Ascending aorta (tissue), 2 donors: ENCODE measurements at regions not wholly inside any gene's neighbourhood (a gene's known extent, or its start where the extent isn't known, plus 50 kb on each side); places are given as distances from the start of the nearest gene placed in this dataset.

Experiments
- DNase-seq, 2 donors: peaks; one replicate each; pipeline ENCODE4 v3.0.0-alpha.2; 2019; ENCODE audit warnings: low spot score in 2 of 2
- H3K27ac ChIP-seq, 2 donors: fragments of 200-600 bp; sonication (generic); one replicate each; pipeline ENCODE4 v1.5.1; 2016 to 2017; ENCODE audit warnings: mild to moderate bottlenecking in 1 of 2
- H3K27me3 ChIP-seq: fragments of 200-600 bp; sonication (generic); one replicate; pipeline ENCODE4 v1.5.1; 2017
- H3K36me3 ChIP-seq, 2 donors: fragments of 200-600 bp; sonication (generic); one replicate each; pipeline ENCODE4 v1.5.1; 2016
- H3K4me1 ChIP-seq, 2 donors: fragments of 200-600 bp; sonication (generic); one replicate each; pipeline ENCODE4 v1.5.1; 2016 to 2017; ENCODE audit warnings: mild to moderate bottlenecking in 1 of 2
- H3K4me3 ChIP-seq, 2 donors: fragments of 200-600 bp; sonication (generic); one replicate each; pipeline ENCODE4 v1.5.1; 2016 to 2017; ENCODE audit warnings: mild to moderate bottlenecking in 1 of 2
- H3K9me3 ChIP-seq, 2 donors: fragments of 200-600 bp; sonication (generic); one replicate each; pipeline ENCODE4 v1.5.1; 2016
- CTCF ChIP-seq, 3 experiments: fragments of 200-600 bp in 2 of 3; fragments of 450-650 bp in 1 of 3; sonication (generic) in 2 of 3; IDR thresholded peaks; one replicate each; pipeline ENCODE4 v1.5.1; 2016 to 2019; ENCODE audit warnings: antibody characterized with exemption in 3 of 3, mild to moderate bottlenecking in 1 of 3, moderate library complexity in 1 of 3
- intact Hi-C: fragments of 100-400 bp; cut with DNase I; formaldehyde crosslinking; loops from one replicate; pipeline ENCODE4 v1.15.1; 2023

GRCh38 chr2:34416856-34417255 lies 817.8 kb upstream of the FAM98A start:
- intact Hi-C loops: no loop called here
- H3K27me3 ChIP-seq: no peaks in the 10 kb centered on the region
- no peak for DNase-seq
- no peak overlapping the region for H3K4me3 ChIP-seq
- no peaks in the 10 kb centered on the region for H3K9me3 ChIP-seq
- no peaks in the 10 kb centered on the region for H3K4me1 ChIP-seq
- H3K36me3 ChIP-seq: no peaks in the 10 kb centered on the region
- no peak overlapping the region for H3K27ac ChIP-seq
- TF ChIP-seq CTCF (IDR thresholded peaks at IDR 0.05): no peak

- no peak for TF ChIP-seq CTCF (IDR thresholded peaks at IDR 0.05)
- intact Hi-C loops: no loop called here
- H3K27ac ChIP-seq: no peak overlapping the region
- H3K4me3 ChIP-seq: no peak overlapping the region
- H3K9me3 ChIP-seq: no peaks in the 10 kb centered on the region
- DNase-seq: no peak
- no peaks in the 10 kb centered on the region for H3K4me1 ChIP-seq
- no peaks in the 10 kb centered on the region for H3K27me3 ChIP-seq
- no peaks in the 10 kb centered on the region for H3K36me3 ChIP-seq
Observed at GRCh38 chr2:34414856-34415255, 815.8 kb upstream of the FAM98A start.

GRCh38 chr2:34408100-34408499 lies 809.0 kb upstream of the FAM98A start:
- Histone ChIP-seq H3K36me3 (no peaks in the 10 kb centered on the region), H3K4me1 (no peaks in the 10 kb centered on the region), H3K27ac (no peak overlapping the region), H3K9me3 (no peaks in the 10 kb centered on the region), H3K27me3 (no peaks in the 10 kb centered on the region), H3K4me3 (no peak overlapping the region)
- intact Hi-C loops: no loop called here
- no peak for DNase-seq
- TF ChIP-seq CTCF (IDR thresholded peaks at IDR 0.05): no peak

GRCh38 chr2:34403512-34403911 lies 804.4 kb upstream of the FAM98A start:
- TF ChIP-seq CTCF (IDR thresholded peaks at IDR 0.05): no peak
- Histone ChIP-seq H3K4me3 (no peak overlapping the region), H3K27me3 (no peaks in the 10 kb centered on the region), H3K27ac (no peak overlapping the region), H3K9me3 (no peaks in the 10 kb centered on the region), H3K4me1 (no peaks in the 10 kb centered on the region), H3K36me3 (no peaks in the 10 kb centered on the region)
- intact Hi-C loops: no loop called here
- DNase-seq: no peak

- Histone ChIP-seq H3K27me3 (no peaks in the 10 kb centered on the region), H3K36me3 (no peaks in the 10 kb centered on the region), H3K4me1 (no peaks in the 10 kb centered on the region), H3K9me3 (no peaks in the 10 kb centered on the region), H3K4me3 (no peak overlapping the region), H3K27ac (no peak overlapping the region)
- no peak for TF ChIP-seq CTCF (IDR thresholded peaks at IDR 0.05)
- DNase-seq: no peak
- intact Hi-C loops: no loop called here
Observed at GRCh38 chr2:34402376-34402775, 803.3 kb upstream of the FAM98A start.

- H3K4me1 ChIP-seq: no peaks in the 10 kb centered on the region
- no peak overlapping the region for H3K4me3 ChIP-seq
- H3K27me3 ChIP-seq: no peaks in the 10 kb centered on the region
- no peak for TF ChIP-seq CTCF (IDR thresholded peaks at IDR 0.05)
- H3K36me3 ChIP-seq: no peaks in the 10 kb centered on the region
- no peaks in the 10 kb centered on the region for H3K9me3 ChIP-seq
- no peak overlapping the region for H3K27ac ChIP-seq
- intact Hi-C loops: no loop called here
- no peak for DNase-seq
Observed at GRCh38 chr2:34401186-34401585, 802.1 kb upstream of the FAM98A start.
